Middle frontal gyrus (tissue), 1 donor: ENCODE measurements at regions not wholly inside any gene's neighbourhood (a gene's known extent, or its start where the extent isn't known, plus 50 kb on each side); places are given as distances from the start of the nearest gene placed in this dataset.
"Not testable (repeated sequence)": the region's sequence is repeated elsewhere in the genome, so short reads cannot be mapped to it uniquely, and the experiment has no call there.

Experiments used
- DNase-seq: peaks from one replicate; pipeline ENCODE4 v3.0.0-alpha.2; 2015; ENCODE audit warnings: low spot score; ENCODE audit errors: extremely low spot score

- no peak for DNase-seq
These were observed 388.2 kb downstream of the KCNA4 start for GRCh38 chr11:29628609-29629008.

GRCh38 chr11:29627541-29627940, 389.3 kb downstream of the KCNA4 start:
- DNase-seq, result no peak

- DNase-seq, result no peak
These were observed 393.6 kb downstream of the KCNA4 start for GRCh38 chr11:29623144-29623722.

- DNase-seq, result no peak
These were observed 400.2 kb downstream of the KCNA4 start for GRCh38 chr11:29616611-29617010.

- no peak for DNase-seq
These were observed 404.4 kb downstream of the KCNA4 start for GRCh38 chr11:29612423-29612822.

GRCh38 chr11:29606330-29607031, 410.3 kb downstream of the KCNA4 start:
- DNase-seq, result no peak

GRCh38 chr11:29600151-29600575, 416.7 kb downstream of the KCNA4 start:
- not testable (repeated sequence) for DNase-seq

- DNase-seq, result no peak
These were observed 432.5 kb downstream of the KCNA4 start for GRCh38 chr11:29584342-29584741.

- DNase-seq, result no peak
These were observed 438.0 kb downstream of the KCNA4 start for GRCh38 chr11:29578806-29579205.

GRCh38 chr11:29564486-29564885, 452.3 kb downstream of the KCNA4 start:
- no peak for DNase-seq

- no peak for DNase-seq
These were observed 454.6 kb downstream of the KCNA4 start for GRCh38 chr11:29562183-29562582.

GRCh38 chr11:29553990-29554389, 462.8 kb downstream of the KCNA4 start:
- DNase-seq, result no peak

- no peak for DNase-seq
These were observed 478.3 kb downstream of the KCNA4 start for GRCh38 chr11:29538339-29539036.

- DNase-seq, result no peak
These were observed 482.0 kb downstream of the KCNA4 start for GRCh38 chr11:29534836-29535235.

- DNase-seq, result no peak
These were observed 485.9 kb downstream of the KCNA4 start for GRCh38 chr11:29530961-29531360.

GRCh38 chr11:29527391-29527936, 489.4 kb downstream of the KCNA4 start:
- no peak for DNase-seq

GRCh38 chr11:29518389-29519174, 498.2 kb downstream of the KCNA4 start:
- no peak for DNase-seq

- no peak for DNase-seq
These were observed 505.4 kb downstream of the KCNA4 start for GRCh38 chr11:29511394-29511793.

GRCh38 chr11:29507376-29507775, 509.5 kb downstream of the KCNA4 start:
- DNase-seq, result no peak

- no peak for DNase-seq
These were observed 521.2 kb downstream of the KCNA4 start for GRCh38 chr11:29495676-29496075.

GRCh38 chr11:29490938-29491337, 525.9 kb downstream of the KCNA4 start:
- DNase-seq, result no peak
